ENCODE measurements at regions not wholly inside any gene's neighbourhood (a gene's known extent, or its start where the extent isn't known, plus 50 kb on each side); places are given as distances from the start of the nearest gene placed in this dataset.

DNA sequence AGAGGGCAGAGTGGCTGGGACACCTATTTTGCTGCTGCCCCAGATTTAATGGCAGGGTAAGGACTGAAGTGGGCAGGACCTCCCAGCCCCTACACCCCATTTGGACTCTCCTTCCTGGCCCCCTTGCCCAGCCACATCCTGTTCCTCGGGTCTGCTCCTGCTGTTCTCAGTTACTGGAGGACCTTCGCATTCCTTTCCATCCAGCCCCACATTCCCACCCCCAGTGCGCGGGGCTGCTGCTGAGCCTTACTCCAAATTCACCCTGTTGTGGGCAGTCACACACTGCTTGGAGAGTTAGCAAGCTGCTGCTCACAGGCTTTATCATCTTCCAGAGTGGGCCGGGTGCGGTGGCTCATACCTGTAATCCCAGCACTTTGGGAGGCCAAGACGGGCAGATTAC lies 75.2 kb upstream of the SLC14A2 start:
- TF ChIP-seq CTCF (IDR thresholded peaks at IDR 0.05) (no peak), POLR2A (IDR thresholded peaks at IDR 0.05) (no peak)

Data from right lobe of liver (tissue), 4 donors.